ENCODE measurements at regions not wholly inside any gene's neighbourhood (a gene's known extent, or its start where the extent isn't known, plus 50 kb on each side); places are given as distances from the start of the nearest gene placed in this dataset.
"Not testable (repeated sequence)": the region's sequence is repeated elsewhere in the genome, so short reads cannot be mapped to it uniquely, and the experiment has no call there.

DNA sequence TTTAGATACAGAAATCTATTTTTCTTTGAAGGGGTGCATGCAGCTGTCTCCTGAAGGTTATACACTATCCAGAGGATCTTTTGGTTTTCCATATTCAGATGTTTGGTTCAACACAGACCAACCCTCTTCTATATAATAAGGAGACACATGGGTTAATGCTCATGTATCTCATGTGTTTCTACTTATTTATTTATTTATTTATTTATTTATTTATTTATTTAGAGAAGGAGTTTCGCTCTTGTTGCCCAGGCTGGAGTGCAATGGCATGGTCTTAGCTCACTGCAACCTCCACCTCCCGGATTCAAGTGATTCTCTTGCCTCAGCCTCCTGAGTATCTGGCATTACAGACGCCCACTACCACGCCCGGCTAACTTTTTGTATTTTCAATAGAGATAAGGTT is 263.2 kb upstream of the MBL2 start:
- TF ChIP-seq, protein P1, sequence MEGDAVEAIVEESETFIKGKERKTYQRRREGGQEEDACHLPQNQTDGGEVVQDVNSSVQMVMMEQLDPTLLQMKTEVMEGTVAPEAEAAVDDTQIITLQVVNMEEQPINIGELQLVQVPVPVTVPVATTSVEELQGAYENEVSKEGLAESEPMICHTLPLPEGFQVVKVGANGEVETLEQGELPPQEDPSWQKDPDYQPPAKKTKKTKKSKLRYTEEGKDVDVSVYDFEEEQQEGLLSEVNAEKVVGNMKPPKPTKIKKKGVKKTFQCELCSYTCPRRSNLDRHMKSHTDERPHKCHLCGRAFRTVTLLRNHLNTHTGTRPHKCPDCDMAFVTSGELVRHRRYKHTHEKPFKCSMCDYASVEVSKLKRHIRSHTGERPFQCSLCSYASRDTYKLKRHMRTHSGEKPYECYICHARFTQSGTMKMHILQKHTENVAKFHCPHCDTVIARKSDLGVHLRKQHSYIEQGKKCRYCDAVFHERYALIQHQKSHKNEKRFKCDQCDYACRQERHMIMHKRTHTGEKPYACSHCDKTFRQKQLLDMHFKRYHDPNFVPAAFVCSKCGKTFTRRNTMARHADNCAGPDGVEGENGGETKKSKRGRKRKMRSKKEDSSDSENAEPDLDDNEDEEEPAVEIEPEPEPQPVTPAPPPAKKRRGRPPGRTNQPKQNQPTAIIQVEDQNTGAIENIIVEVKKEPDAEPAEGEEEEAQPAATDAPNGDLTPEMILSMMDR (IDR thresholded peaks at IDR 0.05) = not testable (repeated sequence)
- TF ChIP-seq ZFX (IDR thresholded peaks at IDR 0.05; ENCODE audit: borderline replicate concordance) = not testable (repeated sequence)

Measured in 22Rv1 (cell line).